HG02938 (cell line): ENCODE measurements at regions not wholly inside any gene's neighbourhood (a gene's known extent, or its start where the extent isn't known, plus 50 kb on each side); places are given as distances from the start of the nearest gene placed in this dataset.

Source experiments
- ATAC-seq: cut with Tn5 transposase; IDR thresholded peaks from one replicate; pipeline ENCODE4 v1.9.1; 2021; ENCODE audit warnings: mild to moderate bottlenecking, moderate library complexity; ENCODE audit not compliant: unreplicated experiment

DNA sequence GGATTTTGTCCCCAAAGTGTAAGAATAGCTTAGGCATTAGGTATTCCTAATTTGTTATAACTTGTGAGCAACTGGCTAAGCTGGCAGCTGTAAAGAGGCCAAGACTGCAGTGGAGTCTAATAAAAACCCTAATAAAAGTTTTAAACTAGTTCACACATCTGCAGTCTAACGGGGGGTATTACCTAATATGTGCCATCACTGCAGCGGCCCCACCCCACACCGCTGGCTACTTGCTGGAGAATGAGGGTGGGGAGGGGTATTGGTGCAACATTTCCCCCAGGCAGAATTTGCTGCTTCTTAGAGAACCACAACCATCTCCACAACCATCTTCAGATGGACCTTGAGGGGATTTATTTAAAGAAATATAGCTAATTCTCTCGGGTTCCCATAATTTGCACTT, 135.0 kb downstream of the ZC3H11B start:
- ATAC-seq: no peak

DNA sequence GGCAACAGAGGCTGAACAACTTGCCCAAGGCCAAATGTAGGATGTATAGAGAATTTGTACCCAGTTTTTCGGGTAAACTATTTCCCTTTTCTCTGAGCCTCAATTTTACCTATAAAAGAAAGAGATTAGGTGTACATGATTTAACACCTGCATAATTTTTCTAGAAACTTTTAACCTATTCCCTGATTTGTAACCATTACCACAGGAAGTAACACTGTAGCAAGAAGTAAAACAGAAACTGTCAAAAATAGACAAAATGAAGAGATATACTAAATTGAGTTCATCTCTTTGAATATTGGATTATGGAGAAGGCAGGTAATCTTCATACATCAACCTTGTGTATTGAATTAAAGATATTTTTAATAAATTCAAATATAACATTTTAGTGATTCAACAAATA, 136.2 kb downstream of the ZC3H11B start:
- ATAC-seq: peak; percentile 34

DNA sequence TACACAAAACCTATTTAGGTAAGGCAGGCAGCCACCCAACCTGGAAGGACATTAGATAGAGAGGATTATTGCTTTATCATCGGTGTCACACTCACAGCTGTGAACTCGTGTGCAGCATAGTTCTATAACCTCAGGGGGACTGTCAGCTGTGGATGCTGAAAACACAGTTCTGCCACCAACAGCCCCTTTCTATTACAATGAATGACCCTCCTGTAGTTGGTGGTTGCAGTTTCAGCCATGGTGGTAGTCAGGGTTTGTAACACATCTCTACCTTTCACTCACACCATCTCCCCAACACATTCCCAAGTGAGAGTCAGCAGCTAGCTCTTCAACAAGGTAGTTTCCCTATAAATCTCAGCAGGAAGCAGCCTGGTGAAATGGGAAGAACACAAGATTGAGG, 136.8 kb downstream of the ZC3H11B start:
- peak; percentile 89 for ATAC-seq

DNA sequence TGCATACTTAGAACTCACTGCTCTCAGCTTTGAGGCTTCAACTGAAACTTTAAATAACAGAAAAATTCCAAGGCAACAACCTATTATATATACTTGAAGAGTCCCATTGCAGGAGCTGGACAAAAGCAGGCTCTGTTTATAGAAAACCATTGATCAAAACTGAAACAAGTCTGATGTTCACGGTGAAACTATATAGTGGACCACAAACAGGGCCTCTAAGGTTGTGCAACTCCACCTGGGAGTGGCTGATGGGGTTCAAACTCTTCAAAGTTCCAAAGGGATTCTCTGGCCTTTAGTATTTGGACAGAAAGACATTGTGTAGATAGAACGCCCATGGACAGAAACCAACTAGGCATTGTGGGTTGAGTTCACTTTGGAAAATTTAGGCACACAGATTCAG, 140.3 kb downstream of the ZC3H11B start:
- peak; percentile 35 for ATAC-seq

DNA sequence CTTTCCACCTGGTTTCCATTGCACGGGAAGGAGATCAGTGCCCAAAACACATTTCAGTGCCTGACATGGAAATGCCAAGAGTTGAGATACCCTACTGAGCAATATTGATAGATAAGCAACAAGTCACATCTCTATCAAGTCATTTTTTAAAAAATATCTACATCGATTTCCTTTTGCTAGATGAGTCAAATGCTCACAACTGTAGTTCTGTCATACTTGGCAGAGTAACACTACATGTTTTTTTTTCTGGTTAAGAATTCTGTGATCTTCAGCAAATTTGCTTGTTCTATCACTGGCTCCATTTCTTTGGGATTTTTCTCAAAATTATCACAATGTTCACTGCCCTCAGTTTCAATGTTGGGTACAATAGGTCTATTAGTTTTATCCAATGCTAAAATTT, 145.4 kb downstream of the ZC3H11B start:
- no peak for ATAC-seq

DNA sequence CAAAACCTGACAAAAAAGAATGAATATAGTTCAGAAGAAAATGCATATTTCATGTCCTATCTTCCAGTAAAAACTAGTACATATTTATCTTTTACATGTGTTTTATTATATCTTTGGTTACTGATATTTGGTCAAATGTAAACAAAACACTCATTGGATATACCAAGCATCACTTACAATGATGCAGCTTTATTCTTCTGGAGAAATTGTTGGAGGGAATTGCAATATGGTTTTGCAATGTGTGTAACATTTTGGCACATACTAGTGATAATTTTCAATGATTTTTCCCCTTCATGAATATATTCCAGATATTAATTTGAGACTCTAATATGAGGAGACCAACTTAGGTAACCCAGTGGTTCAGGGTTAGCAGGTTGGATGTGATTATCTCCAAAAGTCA, 146.1 kb downstream of the ZC3H11B start:
- ATAC-seq: no peak

DNA sequence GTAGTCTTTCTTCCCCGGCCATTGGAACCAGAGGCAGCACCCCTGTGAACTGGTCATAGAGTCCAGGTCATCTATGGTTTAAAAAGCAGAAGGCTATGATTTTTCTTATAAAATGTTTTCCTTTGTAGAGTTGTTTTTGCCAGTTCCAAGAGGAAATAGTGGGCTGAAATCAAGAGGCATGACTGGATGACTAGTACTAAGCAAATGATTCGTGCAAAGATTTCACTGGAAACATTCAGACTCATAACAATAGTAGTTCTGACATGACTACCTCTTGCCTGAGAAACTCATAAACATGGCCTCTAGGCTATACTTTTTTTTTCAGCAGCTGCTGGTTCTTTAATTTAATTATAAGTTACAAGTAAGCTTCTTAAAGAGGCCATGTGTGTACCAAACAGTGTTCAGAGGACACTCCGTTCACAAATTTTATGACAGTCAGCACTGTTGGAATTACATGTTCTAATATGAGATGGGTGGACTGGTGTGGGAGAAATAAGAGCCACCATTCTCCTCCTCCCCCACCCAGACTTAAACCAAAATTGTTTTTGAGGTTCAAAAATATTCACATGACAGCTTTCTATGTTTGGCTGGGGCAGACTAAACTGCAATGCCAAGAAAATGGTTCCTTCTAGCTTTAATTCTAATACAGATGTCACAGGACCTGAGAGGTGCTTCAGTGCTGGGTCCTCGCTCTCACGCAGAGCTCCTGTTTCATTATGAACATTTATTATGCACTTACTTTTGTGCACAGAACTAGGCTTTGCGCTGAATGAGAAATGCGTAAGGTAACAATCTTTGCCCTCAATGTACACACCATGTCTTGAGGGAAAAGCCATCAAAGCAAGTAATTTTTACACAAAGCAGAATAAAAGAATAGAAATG, 147.5 kb downstream of the ZC3H11B start:
- peak; percentile 67 for ATAC-seq

DNA sequence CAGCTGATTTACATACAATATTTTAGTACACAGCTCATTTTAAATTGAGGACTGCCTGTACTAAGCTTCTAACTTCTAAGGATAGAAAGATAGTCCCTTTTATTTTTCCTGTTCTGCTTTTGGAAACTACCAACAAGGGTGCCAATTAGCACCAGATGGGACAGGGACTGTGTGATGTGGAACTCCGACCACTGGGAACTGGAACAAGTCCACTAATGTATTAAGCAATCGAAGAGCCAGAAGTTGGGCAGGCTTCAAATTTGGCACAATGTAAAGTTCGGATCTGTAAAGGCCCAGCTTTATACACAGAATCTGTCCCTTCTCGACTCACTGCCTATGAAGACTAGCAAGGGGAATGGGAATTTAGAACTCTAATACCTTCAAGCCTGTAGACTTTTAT, 149.3 kb downstream of the ZC3H11B start:
- ATAC-seq: no peak

DNA sequence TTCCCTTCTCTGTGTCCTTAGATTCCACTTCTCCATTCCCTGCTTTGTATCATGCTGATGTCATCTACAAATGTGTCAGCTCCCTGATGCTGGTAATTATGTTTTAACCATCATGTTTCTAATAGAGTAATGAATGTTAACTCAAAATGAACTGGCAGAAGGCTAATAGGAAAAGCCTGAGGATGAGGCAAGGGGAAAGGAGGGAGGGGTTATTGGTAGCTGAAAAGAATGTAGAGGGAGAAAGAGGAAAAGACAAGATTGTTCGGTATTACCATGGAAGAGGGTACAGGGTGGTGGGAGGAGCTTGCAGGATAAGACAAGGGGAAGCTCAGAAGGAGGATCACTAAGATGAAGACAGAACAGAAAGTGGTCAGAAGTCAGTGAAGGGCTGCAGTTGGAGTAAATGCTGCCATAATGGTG, 150.9 kb downstream of the ZC3H11B start:
- ATAC-seq: no peak

DNA sequence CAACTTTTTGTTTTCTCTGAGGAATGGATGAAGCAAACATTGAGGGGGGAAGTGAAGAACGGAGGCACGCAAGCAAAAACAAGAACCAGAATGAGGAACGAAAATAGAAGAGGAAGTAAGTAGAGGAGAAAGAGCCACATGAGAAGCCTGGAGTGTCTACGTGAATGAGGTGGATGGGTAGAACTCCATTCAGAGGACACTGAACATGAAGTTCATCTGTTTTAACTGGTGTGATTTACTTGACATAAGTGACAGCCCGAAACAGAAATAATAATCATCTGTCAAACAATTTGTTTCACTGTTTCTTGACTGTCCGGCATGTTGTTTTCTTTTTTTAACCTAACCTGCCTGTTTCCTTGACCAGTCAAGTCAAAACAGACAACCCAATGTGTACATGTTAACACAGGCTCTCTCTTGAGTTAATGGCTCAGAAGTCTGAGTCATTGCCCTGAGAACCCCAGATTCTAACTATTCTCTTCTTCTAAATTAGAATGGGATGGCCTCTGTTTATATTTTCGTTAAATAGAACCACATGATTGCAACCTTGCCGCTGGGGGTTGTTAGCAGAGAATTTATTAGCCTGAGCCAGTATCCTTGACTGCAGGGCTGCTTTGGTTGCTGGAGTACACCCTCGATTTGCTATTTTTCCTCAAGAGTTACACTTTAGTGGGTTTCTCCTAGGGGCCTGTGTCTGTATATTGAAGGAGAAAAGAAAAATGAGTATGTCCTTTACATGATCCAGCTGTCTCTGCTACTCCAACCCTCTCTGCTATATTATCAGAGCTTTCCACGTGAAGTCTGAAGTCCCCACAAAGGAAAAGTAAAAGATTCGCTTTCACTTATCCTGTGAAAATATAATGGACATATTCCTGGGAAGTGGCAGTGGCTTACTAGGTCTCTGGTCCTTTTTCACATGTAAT, 151.7 kb downstream of the ZC3H11B start:
- peak; percentile 74 for ATAC-seq

DNA sequence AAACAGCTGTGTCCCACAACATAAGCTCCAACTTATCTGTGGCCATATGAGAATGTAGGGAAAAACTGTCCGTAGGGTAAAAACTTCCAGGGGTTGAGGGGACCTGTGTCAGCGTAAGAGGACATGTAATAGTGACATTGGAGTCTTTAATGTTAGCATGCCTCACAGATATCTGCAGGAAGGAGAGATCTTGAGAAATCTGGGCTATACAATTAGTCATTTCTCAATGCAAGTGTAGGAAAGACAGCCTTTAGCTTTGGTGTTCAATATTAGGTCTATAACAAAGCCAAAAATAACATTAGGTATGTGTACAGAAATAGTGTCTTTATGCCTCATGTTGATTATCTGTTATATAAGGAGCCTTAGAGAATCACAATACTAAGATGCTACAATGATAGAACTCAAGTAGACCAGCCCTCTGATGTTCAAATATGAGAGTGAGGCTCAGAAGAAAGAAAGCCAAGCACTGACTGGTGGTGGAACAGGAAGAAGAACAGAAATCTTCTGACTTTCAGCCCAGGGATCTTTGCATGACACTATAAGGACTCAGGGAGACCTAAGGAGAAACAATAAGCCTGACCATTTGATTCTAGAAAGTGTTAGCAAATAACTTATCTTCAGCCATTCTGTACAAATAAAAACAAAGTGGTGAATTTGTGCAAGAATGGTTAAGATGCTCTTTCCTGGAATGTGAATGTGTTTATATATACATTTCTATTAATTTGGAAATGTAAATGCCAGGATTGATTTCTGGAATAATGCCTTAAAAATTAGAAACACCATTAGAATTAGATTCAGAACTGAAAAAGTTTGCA, 152.6 kb downstream of the ZC3H11B start:
- no peak for ATAC-seq

DNA sequence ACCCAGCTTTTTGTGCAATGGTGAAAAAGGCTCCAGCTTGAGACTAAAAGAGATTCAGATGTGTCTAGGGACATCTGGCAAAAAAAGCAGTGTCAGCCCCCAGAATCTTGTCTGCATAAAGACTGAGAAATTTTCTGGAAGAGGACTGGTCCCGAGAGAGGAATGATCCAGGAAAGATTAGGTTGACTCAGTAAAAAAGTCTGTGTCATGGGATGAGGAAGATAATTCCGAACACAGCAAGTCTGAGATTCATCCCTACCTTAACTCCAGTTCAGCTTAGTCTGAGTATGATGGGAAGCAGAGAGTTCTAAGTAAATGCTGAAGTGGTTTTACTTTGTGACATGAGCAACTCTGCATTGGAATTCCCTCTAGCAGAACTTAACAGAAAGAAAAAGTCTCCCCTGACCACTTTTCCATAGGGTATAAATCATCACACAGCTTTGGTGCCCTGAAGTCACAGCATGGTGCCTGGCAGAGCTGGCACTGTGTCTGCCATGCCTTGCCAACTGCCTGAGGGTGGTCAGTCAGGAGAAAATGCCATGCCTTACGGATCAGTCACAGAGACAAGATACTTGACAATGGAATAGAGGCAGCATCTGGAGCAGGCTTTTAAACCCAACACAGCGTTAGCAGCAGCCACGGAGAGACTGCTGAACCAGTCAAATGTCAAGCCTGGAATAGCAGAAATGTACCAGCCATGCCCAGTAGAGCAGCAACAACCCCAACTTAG, 153.4 kb downstream of the ZC3H11B start:
- ATAC-seq: no peak

DNA sequence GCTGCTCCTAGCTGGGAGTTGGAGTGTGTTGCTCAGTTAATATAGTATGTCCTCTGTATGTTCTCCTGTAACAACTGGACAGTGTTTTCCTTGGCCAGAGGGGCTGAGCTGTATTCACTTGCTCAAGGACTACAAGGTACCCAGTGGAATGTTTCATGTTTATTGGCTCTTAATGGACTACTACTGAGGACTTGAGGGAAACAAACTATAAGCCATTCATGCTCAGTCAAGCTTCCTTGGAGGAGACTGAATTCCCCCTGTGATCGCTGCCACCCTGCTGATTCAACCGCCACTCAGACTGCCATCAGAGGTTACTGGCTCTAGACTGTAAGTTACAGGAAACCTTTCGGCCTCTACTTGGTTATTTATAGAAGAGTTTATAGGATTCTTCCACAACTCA, 166.6 kb downstream of the ZC3H11B start:
- no peak for ATAC-seq

DNA sequence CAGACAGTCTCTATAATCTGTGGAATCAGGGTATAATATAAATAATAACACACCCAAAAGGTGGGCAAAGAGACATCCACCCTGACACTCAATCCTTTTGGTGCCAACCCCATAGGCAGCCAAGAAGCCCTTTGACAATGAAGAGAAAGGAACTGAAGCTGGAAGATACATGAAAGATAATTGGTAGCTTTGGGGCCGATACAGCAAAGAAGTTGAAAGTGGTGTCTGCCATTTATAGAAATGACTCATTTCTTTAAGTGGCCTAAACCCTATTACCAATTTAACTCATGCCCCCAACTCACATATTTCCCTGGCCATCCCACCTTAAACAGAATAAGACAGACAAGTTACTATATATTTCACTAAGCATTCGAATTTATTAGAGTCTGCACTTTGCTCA, 167.0 kb downstream of the ZC3H11B start:
- no peak for ATAC-seq

DNA sequence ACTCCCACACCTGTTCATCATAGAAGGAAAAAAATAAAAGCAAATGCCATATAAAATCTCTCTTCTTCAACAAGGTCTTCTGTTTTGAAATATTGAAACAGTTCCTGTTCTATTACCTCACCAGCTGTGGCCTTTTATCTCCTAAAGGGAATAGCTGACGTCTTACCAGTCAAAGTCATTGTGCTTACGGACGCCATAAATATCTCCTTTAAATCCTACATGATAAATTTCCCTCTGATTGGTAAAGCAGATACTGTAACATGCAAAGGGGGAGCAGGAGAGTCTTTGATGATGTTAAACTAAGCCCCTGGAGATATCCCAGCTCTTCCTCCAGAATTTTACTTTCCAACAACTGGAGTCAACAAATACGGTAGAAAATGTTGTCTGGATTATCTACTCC, 168.4 kb downstream of the ZC3H11B start:
- no peak for ATAC-seq

DNA sequence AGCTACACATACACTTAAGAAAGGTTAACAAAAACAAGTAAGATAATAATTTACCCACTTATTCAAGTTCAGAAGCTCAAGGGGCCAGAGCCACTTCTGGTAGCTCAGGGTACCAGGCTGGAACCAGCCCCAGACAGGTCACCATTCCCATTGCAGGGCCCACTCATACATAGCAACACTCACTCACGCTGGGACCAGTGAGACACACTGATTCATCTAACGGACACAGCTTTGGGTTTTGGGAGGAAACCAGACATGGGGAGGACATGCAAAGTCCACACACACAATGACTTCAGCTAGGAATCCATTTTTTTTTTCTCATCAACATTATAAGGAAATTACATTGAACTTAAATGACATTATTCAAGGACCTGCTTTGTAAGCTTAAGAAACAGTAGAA, 169.1 kb downstream of the ZC3H11B start:
- ATAC-seq: no peak

DNA sequence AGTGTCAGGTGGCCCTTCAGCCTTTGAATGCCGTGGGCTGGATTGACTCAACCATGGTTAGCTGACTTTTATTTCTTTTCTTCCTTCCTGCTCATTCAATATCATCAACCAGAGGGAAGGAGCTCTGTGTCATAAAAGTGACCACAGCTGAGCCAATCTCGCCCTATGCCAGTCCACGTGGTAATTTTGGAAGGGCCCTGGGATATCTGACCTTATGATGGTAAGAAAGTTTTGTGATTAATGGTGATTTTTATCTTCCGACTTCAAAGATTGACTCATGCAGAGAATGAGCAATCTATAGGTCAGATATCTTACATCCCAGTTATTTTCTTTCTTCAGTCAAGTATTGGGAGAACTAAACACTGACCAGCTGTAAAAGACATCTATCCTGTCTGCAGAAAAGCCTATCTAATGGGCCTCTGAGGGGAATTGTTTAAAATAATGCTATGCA, 170.3 kb downstream of the ZC3H11B start:
- no peak for ATAC-seq

DNA sequence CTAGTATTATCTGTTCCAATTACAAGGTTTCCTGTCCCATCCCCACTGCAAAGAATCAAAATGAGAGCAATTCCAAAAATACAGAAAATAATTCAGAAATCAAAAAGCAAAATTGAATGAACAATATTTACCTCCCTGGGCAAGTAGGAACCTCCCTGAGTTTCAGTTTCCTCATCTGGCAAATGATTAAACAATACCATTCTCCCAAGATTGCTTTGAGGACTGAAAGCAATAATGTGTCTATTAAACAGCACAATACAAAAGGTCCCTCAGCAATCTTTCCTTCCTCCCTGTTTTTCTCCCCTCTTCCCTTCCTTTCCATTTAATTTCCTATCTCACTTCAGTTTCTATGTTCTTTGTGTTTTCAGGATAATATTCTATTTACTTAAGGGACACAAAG, 171.0 kb downstream of the ZC3H11B start:
- no peak for ATAC-seq

DNA sequence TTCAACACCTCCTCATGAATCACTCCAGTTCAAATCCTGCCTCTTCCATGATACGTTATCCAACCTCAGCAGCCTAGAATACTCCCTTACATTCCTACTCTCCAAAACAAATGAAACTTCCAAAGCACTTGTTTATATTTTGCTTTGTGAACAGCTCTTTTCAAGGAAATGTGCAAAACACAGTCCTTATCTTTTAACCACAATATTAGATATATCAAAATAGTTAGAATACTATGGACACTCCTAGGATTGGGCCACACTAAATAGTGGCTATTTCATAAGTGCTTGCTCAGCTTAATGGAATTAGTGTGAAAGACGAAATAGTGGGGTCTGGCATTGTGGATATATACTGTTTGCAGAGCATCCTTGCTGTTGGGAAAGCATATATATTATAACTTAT, 173.5 kb downstream of the ZC3H11B start:
- ATAC-seq: no peak

DNA sequence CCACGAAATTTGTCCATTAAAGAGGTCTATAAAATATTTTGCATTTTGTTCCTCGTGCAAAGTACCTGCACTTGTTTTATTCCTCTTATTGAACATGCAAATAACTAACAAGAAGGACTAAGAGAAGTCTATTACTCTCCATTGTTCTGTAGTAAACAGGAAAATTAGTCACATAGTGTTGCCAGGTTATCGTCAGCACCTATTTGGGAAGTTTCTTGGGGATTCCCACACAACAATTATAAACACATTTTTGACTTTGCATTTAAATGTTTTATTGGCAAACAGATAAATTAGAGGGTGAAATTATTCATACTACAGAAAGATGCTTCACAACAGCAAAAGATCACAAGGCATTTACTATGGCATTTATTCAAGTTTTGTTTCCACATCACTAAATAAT, 174.5 kb downstream of the ZC3H11B start:
- no peak for ATAC-seq
